ENCODE measurements at regions not wholly inside any gene's neighbourhood (a gene's known extent, or its start where the extent isn't known, plus 50 kb on each side); places are given as distances from the start of the nearest gene placed in this dataset.

- H3K9me3 Mint-ChIP-seq (ENCODE audit: low read depth), result peaks cover 18% of the 10 kb centered on the region
- H3K27me3 Mint-ChIP-seq, result peaks cover 15% of the 10 kb centered on the region
- DNase-seq (ENCODE audit: low spot score, unreplicated experiment), result no peak
- H3K27ac Mint-ChIP-seq, result no peak overlapping the region
- H3K4me3 Mint-ChIP-seq (ENCODE audit: low read depth), result no peak overlapping the region
- peaks cover 2% of the 10 kb centered on the region for H3K4me1 Mint-ChIP-seq (ENCODE audit: low read depth)
- peak; percentile 83 for TF ChIP-seq CTCF (IDR thresholded peaks at IDR 0.05; ENCODE audit: unreplicated experiment)
- H3K36me3 Mint-ChIP-seq (ENCODE audit: insufficient read depth), result peaks cover 5% of the 10 kb centered on the region
These were observed 556.3 kb upstream of the ARGLU1 start for GRCh38 chr13:107124129-107124718.

- peaks cover 12% of the 10 kb centered on the region for H3K27me3 Mint-ChIP-seq
- no peaks in the 10 kb centered on the region for H3K9me3 Mint-ChIP-seq (ENCODE audit: low read depth)
- peaks cover 2% of the 10 kb centered on the region for H3K4me1 Mint-ChIP-seq (ENCODE audit: low read depth)
- DNase-seq (ENCODE audit: low spot score, unreplicated experiment), result no peak
- TF ChIP-seq CTCF (IDR thresholded peaks at IDR 0.05; ENCODE audit: unreplicated experiment), result no peak
- H3K4me3 Mint-ChIP-seq (ENCODE audit: low read depth), result no peak overlapping the region
- H3K36me3 Mint-ChIP-seq (ENCODE audit: insufficient read depth), result no peaks in the 10 kb centered on the region
- H3K27ac Mint-ChIP-seq, result no peak overlapping the region
These were observed 553.9 kb upstream of the ARGLU1 start for GRCh38 chr13:107121793-107122192.

GRCh38 chr13:107119989-107120881 is 552.3 kb upstream of the ARGLU1 start:
- H3K9me3 Mint-ChIP-seq (ENCODE audit: low read depth), result no peaks in the 10 kb centered on the region
- no peaks in the 10 kb centered on the region for H3K36me3 Mint-ChIP-seq (ENCODE audit: insufficient read depth)
- DNase-seq (ENCODE audit: low spot score, unreplicated experiment), result no peak
- peaks cover 3% of the 10 kb centered on the region for H3K27me3 Mint-ChIP-seq
- no peak overlapping the region for H3K4me3 Mint-ChIP-seq (ENCODE audit: low read depth)
- no peak overlapping the region for H3K27ac Mint-ChIP-seq
- TF ChIP-seq CTCF (IDR thresholded peaks at IDR 0.05; ENCODE audit: unreplicated experiment), result no peak
- H3K4me1 Mint-ChIP-seq (ENCODE audit: low read depth), result peaks cover 2% of the 10 kb centered on the region

- H3K4me3 Mint-ChIP-seq (ENCODE audit: low read depth), result no peak overlapping the region
These were observed 550.6 kb upstream of the ARGLU1 start for GRCh38 chr13:107118506-107118905.

More at GRCh38 chr13:107118506-107118905, 550.6 kb upstream of the ARGLU1 start:
- no peak overlapping the region for H3K27ac Mint-ChIP-seq
- H3K36me3 Mint-ChIP-seq (ENCODE audit: insufficient read depth), result no peaks in the 10 kb centered on the region
- peaks cover 2% of the 10 kb centered on the region for H3K4me1 Mint-ChIP-seq (ENCODE audit: low read depth)
- H3K9me3 Mint-ChIP-seq (ENCODE audit: low read depth), result no peaks in the 10 kb centered on the region
- peaks cover 3% of the 10 kb centered on the region for H3K27me3 Mint-ChIP-seq
- TF ChIP-seq CTCF (IDR thresholded peaks at IDR 0.05; ENCODE audit: unreplicated experiment), result no peak
- DNase-seq (ENCODE audit: low spot score, unreplicated experiment), result no peak

All from progenitor cell of endocrine pancreas (in vitro differentiated cells).